ENCODE measurements at regions not wholly inside any gene's neighbourhood (a gene's known extent, or its start where the extent isn't known, plus 50 kb on each side); places are given as distances from the start of the nearest gene placed in this dataset.
A peak's percentile ranks its signal among the peaks of the same experiment; 100 is the strongest.

DNA sequence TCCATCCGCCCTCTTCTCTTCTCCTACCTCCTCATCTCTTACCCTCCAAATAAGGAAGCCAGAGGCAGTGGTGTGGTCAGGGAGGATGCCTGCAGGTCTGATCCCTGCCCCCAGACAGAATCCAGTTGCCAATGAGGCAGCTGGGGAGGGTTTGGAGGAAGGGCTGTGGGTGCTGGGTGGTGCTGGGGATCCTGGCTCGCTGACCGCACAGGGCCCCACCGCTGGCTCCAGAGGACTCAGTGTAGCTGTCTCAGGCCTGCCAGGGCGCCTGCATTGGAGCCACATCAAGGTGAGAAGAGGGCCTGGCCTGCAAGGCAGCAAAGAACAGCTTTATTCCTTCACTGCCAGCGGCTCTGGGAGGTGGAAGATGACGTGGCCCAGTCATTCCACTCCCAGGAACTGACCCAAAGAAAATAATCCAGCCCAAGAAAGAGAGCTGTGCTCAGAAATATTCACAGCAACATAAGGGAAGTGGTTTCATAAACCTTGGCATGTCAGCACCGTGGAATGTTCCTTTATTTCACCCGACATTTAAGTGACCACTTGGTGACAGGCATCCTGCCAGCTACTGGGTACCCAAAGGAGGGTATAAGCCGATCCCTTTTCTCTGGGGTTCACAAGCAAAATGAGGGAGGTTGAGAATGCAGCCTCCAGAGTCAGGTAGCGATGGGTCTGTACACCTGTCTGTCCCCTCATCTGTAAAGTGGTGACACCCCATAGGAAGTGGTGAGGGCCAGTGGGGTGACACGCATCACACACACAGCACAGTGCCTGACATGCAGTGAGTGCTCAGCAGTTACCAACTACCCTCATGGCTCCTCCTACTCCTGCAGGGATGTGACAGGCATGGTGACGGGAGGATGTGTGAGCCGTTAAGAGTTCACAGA, 125.1 kb downstream of the SNX5 start:
- Mint-ChIP-seq H3K9me3 (peaks cover 0 to 2% of the 10 kb centered on the region in 2 donors), H3K4me1 (peaks cover 49 to 82% of the 10 kb centered on the region in 2 donors), H3K27ac (peak overlapping the region; percentile 53), H3K36me3 (peaks cover 0 to 3% of the 10 kb centered on the region in 2 donors), H3K4me3 (no peak overlapping the region), H3K27me3 (no peaks in the 10 kb centered on the region)
- peak; percentile 86 to 87 for ATAC-seq (replicated peaks)
- DNase-seq = peak; percentile 23

DNA sequence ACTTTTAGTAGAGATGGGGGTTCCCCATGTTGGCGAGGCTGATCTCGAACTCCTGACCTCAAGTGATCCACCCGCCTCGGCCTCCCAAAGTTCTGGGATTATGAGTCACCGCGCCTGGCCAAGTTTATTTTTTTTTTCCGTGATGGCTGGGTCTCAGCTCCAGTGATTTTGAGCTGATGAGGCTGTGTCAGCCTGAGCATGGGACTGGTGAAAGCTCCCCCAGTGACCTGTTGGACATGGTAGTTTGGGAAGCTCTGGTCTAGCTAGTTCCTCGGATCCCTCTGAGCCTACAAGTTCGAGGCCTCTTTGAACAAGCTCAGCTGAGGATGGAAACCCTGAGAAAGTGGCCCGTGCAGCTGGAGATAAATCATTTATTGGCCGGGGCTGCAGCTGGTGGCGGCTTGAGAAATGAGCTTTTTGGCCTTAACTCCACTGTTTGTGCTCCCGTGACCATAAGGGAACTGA, 126.8 kb downstream of the SNX5 start:
- Mint-ChIP-seq H3K27ac (no peak overlapping the region), H3K4me3 (no peak overlapping the region), H3K36me3 (peaks cover 0 to 3% of the 10 kb centered on the region in 2 donors), H3K27me3 (no peaks in the 10 kb centered on the region), H3K4me1 (peaks cover 34 to 67% of the 10 kb centered on the region in 2 donors), H3K9me3 (peaks cover 0 to 2% of the 10 kb centered on the region in 2 donors)
- ATAC-seq (replicated peaks) (no peak), DNase-seq (no peak)

DNA sequence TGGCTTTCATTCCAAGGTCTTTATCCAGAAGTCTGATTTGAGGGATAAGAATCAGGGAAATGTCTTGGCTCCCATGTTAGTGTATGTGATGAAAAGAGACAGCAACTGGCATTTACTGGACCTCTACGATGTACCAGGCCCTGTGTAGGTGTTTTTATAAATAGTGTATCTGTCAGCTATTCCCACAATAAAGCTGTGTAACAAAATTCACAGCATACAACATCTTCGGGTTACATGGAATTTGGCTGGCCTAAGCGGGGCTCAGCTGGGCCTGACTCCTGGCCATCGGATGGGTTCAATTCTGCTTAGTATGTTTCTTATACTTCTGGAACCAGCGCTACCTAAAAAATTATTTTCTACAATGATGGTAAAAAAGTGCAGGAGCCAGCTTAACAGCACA, 128.2 kb downstream of the SNX5 start:
- Mint-ChIP-seq H3K36me3 (peaks cover 0 to 3% of the 10 kb centered on the region in 2 donors), H3K27me3 (no peaks in the 10 kb centered on the region), H3K9me3 (peaks cover 0 to 2% of the 10 kb centered on the region in 2 donors), H3K4me1 (peaks cover 24 to 53% of the 10 kb centered on the region in 2 donors), H3K4me3 (no peak overlapping the region), H3K27ac (no peak overlapping the region)
- DNase-seq (no peak), ATAC-seq (replicated peaks) (no peak)

DNA sequence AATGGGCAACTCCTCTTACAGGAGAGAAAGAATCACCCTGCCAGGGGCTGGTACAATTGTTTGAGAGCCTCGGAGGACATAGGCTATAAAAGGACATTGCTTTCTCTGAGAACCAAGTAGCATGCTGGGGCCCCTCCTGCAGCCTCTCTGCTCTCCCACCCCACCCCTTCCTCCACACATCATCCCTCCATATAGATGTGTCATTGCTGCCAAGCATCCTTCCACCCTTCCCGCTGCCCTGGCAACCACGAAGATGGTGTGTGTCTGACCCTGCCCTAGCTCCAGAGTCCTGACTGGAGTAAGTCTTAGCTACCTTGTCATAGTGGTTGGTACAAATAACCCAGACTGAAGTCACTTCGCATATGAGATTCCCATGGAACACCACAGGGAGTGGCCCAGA, 129.7 kb downstream of the SNX5 start:
- no peaks in the 10 kb centered on the region for H3K27me3 Mint-ChIP-seq
- H3K36me3 Mint-ChIP-seq = no peaks in the 10 kb centered on the region
- H3K27ac Mint-ChIP-seq = peak overlapping the region; percentile 28
- peaks cover 17 to 38% of the 10 kb centered on the region in 2 donors for H3K4me1 Mint-ChIP-seq
- no peak overlapping the region for H3K4me3 Mint-ChIP-seq
- DNase-seq = no peak
- no peaks in the 10 kb centered on the region for H3K9me3 Mint-ChIP-seq
- no peak for ATAC-seq (replicated peaks)

DNA sequence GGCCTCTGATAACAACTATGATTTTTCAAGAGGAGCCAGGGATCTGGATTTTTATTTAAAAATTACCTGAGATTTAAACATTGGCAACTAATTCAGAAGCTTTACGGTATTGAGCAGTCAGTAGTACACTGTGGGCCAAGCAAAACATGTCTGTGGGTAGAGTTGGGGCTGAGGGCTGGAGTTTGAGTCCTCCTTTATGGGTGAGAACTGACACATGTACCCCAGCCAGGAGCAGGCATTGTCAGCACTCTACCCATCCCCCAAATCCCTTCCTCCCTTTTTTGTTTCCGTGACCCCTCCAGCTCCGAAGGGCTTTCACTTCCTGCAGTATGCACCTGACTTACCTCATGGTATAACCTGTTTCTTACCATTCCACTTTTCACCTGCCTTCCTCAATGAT, 131.4 kb downstream of the SNX5 start:
- ATAC-seq (replicated peaks) = no peak
- H3K36me3 Mint-ChIP-seq = no peaks in the 10 kb centered on the region
- peaks cover 8 to 26% of the 10 kb centered on the region in 2 donors for H3K4me1 Mint-ChIP-seq
- no peaks in the 10 kb centered on the region for H3K9me3 Mint-ChIP-seq
- H3K4me3 Mint-ChIP-seq = no peak overlapping the region
- DNase-seq = no peak
- no peaks in the 10 kb centered on the region for H3K27me3 Mint-ChIP-seq
- H3K27ac Mint-ChIP-seq = no peak overlapping the region

DNA sequence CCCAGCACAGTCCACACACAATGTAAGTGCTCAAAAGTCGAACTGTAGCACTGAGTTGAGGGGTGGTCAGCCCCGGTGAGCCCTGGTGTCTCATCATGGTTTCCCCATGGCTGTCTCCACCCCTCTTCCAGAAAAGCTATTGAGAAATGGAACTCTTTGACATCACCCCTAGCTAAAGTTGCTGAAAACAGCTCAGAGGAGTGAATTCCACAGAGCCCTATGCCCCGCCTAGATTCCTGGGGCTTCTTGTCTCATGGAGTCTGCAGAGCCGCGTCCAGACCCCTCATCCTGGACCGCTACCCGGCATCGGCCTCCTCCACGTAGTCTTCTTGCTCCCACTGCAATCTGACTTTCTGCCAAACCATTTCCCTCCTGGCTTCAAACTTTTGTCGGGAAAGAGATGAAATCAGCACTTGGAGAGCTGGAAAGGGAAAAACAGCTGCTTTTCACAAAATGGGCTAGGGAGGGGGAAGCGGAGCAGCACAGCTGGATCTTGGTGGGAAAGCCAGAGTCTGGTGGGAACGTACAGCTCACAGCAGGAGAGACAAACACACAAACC, 132.2 kb downstream of the SNX5 start:
- Mint-ChIP-seq H3K27ac (no peak overlapping the region), H3K4me1 (peaks cover 7 to 18% of the 10 kb centered on the region in 2 donors), H3K9me3 (no peaks in the 10 kb centered on the region), H3K27me3 (no peaks in the 10 kb centered on the region), H3K4me3 (no peak overlapping the region), H3K36me3 (no peaks in the 10 kb centered on the region)
- ATAC-seq (replicated peaks) = no peak
- no peak for DNase-seq

DNA sequence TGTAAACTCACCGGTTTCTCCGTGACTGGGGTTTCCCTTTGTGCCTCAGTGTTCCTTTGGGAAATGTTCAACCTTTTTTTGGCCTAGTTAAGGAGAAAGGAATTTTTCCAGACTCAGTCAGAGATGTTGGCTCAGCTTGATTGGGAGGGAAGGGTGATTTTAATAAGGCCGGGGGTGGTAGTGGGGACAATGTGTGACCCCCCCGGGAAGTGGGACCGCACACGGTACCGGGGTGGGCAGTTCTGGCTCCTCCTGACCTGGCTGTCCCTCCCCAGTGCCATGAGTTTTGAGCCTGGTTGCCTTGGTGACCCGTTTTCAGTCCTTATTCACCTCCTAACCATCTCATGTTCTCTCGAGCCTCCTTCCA, 132.7 kb downstream of the SNX5 start:
- H3K27me3 Mint-ChIP-seq = no peaks in the 10 kb centered on the region
- H3K4me3 Mint-ChIP-seq = no peak overlapping the region
- H3K27ac Mint-ChIP-seq = no peak overlapping the region

DNA sequence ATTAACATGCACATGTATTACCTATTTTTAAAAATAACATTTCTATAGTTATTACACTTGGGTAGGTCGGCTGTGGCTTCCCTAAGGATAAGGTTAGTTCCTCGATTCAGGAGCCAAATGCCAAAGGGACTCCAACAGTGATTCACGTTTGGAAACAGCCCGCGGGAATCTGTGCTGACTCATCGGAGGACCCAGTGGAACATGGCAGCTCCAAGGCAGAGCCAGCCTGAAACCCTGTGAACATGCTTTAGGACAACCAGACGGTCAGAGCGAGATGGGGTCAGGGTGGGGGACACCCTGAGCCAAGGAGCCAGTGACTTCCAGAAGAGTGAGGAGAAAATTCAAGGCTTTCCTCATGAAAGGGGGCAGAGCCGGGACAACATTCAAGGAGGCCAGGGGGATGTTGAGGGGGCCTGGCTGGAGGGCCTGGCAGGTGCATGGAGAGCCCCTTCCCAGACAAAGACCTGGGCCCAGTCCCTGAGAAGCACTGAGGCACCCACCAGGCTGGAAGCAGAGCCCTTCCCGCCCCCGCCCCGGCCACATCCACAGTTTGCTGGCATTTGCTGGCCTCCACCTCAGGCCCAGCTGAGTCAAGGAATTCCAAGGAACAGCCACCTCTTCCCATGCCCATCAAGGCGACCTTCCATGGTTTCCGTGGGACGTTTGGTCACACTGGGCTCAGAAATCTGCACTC, 133.2 kb downstream of the SNX5 start:
- no peaks in the 10 kb centered on the region for H3K36me3 Mint-ChIP-seq
- DNase-seq (no peak), ATAC-seq (replicated peaks) (no peak)
- peaks cover 3 to 11% of the 10 kb centered on the region in 2 donors for H3K4me1 Mint-ChIP-seq
- H3K4me3 Mint-ChIP-seq = no peak overlapping the region
- no peaks in the 10 kb centered on the region for H3K27me3 Mint-ChIP-seq
- no peaks in the 10 kb centered on the region for H3K9me3 Mint-ChIP-seq
- H3K27ac Mint-ChIP-seq = no peak overlapping the region

More for the DNA sequence above, 132.7 kb downstream of the SNX5 start:
- Mint-ChIP-seq H3K9me3 (no peaks in the 10 kb centered on the region), H3K36me3 (no peaks in the 10 kb centered on the region), H3K4me1 (peaks cover 3 to 14% of the 10 kb centered on the region in 2 donors)
- DNase-seq (no peak), ATAC-seq (replicated peaks) (no peak)

DNA sequence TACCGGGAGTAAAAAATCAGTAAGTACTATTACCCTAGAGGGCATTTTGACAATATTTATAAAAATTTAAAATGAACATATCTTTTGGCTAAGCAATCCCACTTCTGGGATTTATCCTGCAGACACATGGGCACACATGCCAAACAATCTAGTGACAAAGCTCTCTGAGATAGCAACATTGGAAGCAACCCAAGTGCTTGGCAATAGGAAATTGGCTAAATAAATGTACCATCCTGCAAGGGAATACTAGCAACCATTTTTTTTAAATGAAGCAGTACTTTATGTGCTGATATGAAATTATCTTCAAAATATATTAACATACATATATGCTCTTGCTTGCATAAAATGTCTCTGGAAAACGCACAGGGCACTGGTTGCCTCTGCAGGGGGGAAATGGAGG, 133.8 kb downstream of the SNX5 start:
- H3K27ac Mint-ChIP-seq = no peak overlapping the region
- H3K27me3 Mint-ChIP-seq = no peaks in the 10 kb centered on the region
- no peaks in the 10 kb centered on the region for H3K36me3 Mint-ChIP-seq
- H3K9me3 Mint-ChIP-seq = no peaks in the 10 kb centered on the region
- ATAC-seq (replicated peaks) = no peak
- H3K4me1 Mint-ChIP-seq = peaks cover 3 to 11% of the 10 kb centered on the region in 2 donors
- no peak for DNase-seq
- H3K4me3 Mint-ChIP-seq = no peak overlapping the region

DNA sequence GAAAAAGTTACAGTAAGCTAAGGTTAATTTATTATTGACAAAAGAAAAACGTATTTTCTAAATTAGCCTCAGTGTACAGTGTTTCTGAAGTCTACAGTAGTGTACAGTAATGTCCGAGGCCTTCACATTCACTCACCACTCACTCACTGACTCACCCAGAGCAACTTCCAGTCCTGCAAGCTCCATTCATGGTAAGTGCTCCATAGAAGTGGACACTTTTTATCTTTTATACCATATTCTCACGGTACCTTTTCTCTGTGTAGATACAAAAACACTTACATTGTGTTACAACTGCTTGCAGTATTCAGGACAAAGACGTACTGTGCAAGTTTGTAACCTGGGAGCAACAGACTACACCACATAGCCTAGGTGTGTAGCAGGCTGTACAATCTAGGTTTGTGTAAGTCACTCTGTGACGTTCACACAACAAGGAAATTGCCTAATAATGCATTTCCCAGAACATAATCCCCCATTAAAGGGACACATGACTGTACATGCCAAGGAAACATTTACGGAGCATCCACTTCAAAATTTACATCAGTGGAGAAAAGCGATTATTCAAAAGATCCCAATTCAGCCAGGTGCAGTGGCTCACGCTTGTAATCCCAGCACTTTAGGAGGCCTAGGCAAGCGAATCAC, 133.4 kb downstream of the BANF2 start:
- H3K9me3 Mint-ChIP-seq = no peaks in the 10 kb centered on the region
- DNase-seq = no peak

DNA sequence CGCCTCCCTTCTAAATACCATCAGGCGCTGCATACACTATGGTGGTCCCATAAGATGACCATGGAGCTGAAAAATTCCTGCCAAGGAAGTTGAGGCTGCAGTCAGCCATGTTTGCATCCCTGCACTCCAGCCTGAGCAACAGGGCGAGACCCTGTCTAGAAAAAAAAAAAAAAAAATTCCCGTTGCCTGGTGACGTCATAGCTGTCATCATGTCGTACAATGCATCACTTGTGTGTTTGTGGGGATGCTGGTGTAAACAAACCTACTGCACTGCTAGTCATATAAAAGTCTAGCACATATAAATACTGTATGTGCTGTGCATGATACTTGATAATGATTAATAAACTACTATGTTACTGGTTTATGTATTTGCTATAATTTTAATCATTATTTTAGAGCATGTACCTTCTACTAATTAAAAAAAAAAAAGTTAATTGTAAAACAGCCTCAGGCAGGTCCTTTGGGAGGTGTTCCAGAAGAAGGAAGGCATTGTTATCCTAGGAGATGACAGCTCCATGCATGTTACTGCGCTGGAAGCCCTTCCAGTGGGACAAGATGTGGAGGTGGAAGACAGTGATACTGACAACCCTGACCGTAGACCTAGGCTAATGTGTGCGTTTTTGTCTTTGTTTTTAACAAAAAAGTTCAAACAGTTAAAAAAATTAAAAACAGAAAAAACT, 132.6 kb downstream of the BANF2 start:
- no peaks in the 10 kb centered on the region for H3K9me3 Mint-ChIP-seq
- no peak overlapping the region for H3K27ac Mint-ChIP-seq
- no peaks in the 10 kb centered on the region for H3K36me3 Mint-ChIP-seq
- ATAC-seq (replicated peaks) = no peak
- H3K4me1 Mint-ChIP-seq = no peaks in the 10 kb centered on the region
- H3K27me3 Mint-ChIP-seq = peaks cover 0 to 6% of the 10 kb centered on the region in 2 donors
- DNase-seq = no peak
- no peak overlapping the region for H3K4me3 Mint-ChIP-seq

More for the DNA sequence above, 133.4 kb downstream of the BANF2 start:
- Mint-ChIP-seq H3K27me3 (peaks cover 0 to 5% of the 10 kb centered on the region in 2 donors), H3K36me3 (no peaks in the 10 kb centered on the region), H3K4me1 (no peaks in the 10 kb centered on the region), H3K27ac (no peak overlapping the region), H3K4me3 (no peak overlapping the region)
- ATAC-seq (replicated peaks) = no peak

DNA sequence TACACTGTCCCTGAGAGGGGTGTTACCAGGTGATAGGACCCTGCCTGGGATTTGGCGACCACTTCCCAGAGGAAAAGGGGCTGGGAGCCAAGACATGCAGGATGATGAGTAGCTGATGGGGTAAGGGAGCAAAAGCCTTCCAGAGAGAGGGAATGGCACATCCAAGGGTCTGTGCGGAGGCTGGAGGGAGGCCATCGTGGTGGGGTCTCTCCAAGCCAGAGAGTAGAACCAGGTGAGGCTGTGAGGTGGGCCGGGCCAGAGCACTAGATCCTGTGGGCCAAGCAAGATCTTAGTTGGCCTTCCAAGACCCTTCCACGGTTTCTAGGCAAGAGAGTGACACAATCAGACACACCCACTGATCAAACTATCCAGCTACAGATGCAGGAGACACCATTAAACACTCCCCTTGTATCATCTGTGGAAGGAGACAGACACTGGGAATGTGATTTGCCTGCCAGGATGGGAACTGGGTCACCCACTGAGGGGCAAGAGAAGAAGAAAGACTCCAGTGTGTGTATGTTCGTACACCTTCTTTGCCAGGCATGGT, 128.9 kb downstream of the BANF2 start:
- DNase-seq (no peak), ATAC-seq (replicated peaks) (no peak)
- Mint-ChIP-seq H3K36me3 (no peaks in the 10 kb centered on the region), H3K27ac (no peak overlapping the region), H3K9me3 (no peaks in the 10 kb centered on the region), H3K4me1 (peaks cover 14 to 19% of the 10 kb centered on the region in 2 donors), H3K4me3 (no peak overlapping the region), H3K27me3 (peaks cover 0 to 6% of the 10 kb centered on the region in 2 donors)

DNA sequence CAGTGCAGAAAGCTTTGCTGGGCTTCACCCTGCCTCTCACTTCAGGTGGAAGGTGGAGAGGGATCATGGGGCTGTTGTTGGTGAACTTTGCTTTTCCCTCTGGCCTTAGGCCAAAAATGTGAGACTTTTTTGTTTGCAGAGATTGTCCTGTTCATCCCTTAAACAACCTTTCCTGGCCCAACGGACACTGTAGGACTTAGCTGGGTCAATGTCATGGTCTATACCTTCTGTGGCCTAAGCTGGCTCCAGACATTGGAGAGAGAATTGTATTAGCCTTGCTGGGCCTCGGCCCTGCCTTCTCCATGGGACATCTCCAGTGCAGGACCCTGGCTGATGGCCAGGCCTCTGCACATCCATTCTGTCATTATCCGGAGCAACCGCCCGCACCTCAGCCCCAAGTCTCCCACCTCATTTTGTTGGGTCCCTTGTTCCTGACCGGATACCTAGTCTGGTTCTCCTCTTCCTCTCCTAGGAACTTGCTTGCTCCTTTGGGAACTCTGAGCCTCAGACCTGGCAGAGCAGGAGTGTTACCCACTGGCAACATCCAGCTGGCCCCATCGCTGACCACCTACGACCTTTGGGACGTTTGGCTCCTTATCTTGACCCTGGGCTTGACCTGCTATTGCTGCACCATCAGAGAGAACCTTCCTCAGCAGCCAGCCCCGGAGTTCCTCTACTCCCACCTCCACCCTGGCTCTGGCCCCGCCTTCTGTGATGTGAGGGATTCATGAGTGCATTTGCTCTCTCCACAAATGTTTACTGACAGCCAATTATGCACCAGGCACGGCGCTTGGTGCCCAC, 128.2 kb downstream of the BANF2 start:
- DNase-seq (no peak), ATAC-seq (replicated peaks) (no peak)
- H3K36me3 Mint-ChIP-seq = no peaks in the 10 kb centered on the region
- peaks cover 14 to 19% of the 10 kb centered on the region in 2 donors for H3K4me1 Mint-ChIP-seq
- peaks cover 0 to 6% of the 10 kb centered on the region in 2 donors for H3K27me3 Mint-ChIP-seq
- H3K4me3 Mint-ChIP-seq = no peak overlapping the region
- no peak overlapping the region for H3K27ac Mint-ChIP-seq
- H3K9me3 Mint-ChIP-seq = no peaks in the 10 kb centered on the region

Measured in stimulated activated naive B cell treated with anti-CD40 and anti-IgM and Interleukin-4, amounts not matched to agents 10 μg/mL and 1 μg/mL and 100 μg/mL, for 72 hours (primary cell).